Neural cell (in vitro differentiated cells): ENCODE measurements at regions not wholly inside any gene's neighbourhood (a gene's known extent, or its start where the extent isn't known, plus 50 kb on each side); places are given as distances from the start of the nearest gene placed in this dataset.

ENCODE experiments used
- H2AFZ ChIP-seq: fragments of 200-600, 300-800 bp; sonication (generic), shearing (Covaris generic); 2 replicates; pipeline ENCODE4 v1.6.0; 2014; ENCODE audit warnings: low read depth, mild to moderate bottlenecking, antibody characterized with exemption, low read length, moderate library complexity
- H3F3A ChIP-seq: fragments of 200-600 bp; shearing (Covaris generic); 2 replicates; pipeline ENCODE4 v1.6.1; 2016; ENCODE audit warnings: mild to moderate bottlenecking, moderate library complexity, mixed read lengths, antibody characterized with exemption, low read length; ENCODE audit not compliant: insufficient read depth, poor library complexity, severe bottlenecking
- H3K27ac ChIP-seq: fragments of 200-600, 300-800 bp; sonication (generic), shearing (Covaris generic); 2 replicates; pipeline ENCODE4 v1.5.1; 2014; ENCODE audit warnings: mild to moderate bottlenecking, low read length, moderate library complexity
- H3K27me3 ChIP-seq: fragments of 300-800, 200-600 bp; sonication (generic), shearing (Covaris generic); 2 replicates; pipeline ENCODE4 v1.6.0; 2014; ENCODE audit warnings: mild to moderate bottlenecking, low read depth, low read length, moderate library complexity; ENCODE audit not compliant: insufficient read depth
- H3K36me3 ChIP-seq: fragments of 300-800, 200-600 bp; sonication (generic), shearing (Covaris generic); 2 replicates; pipeline ENCODE4 v1.5.1; 2014; ENCODE audit warnings: mild to moderate bottlenecking, antibody characterized with exemption, low read length, moderate library complexity; ENCODE audit not compliant: insufficient read depth
- H3K4me2 ChIP-seq: fragments of 300-800, 200-600 bp; sonication (generic), shearing (Covaris generic); 2 replicates; pipeline ENCODE4 v1.6.0; 2014; ENCODE audit warnings: mild to moderate bottlenecking, low read length
- H3K4me3 ChIP-seq: fragments of 300-800, 200-600 bp; sonication (generic), shearing (Covaris generic); 2 replicates; pipeline ENCODE4 v1.5.1; 2014; ENCODE audit warnings: mild to moderate bottlenecking, low read length, moderate library complexity
- H3K79me2 ChIP-seq: fragments of 200-600 bp; shearing (Covaris generic); replicated peaks from 2 replicates; pipeline ENCODE4 v1.6.0; 2014; ENCODE audit warnings: mild to moderate bottlenecking, low read length, moderate library complexity; ENCODE audit not compliant: insufficient read depth
- H3K9ac ChIP-seq: fragments of 300-800, 200-600 bp; sonication (generic), shearing (Covaris generic); 2 replicates; pipeline ENCODE4 v1.6.1; 2016; ENCODE audit warnings: mild to moderate bottlenecking, low read length, mixed read lengths
- H3K9me2 ChIP-seq: fragments of 200-600 bp; shearing (Covaris generic); 2 replicates; pipeline ENCODE4 v1.6.1; 2016; ENCODE audit warnings: mild to moderate bottlenecking, low read length, mixed read lengths; ENCODE audit not compliant: insufficient read depth
- H3K9me3 ChIP-seq: fragments of 200-600, 300-800 bp; sonication (generic), shearing (Covaris generic); 2 replicates; pipeline ENCODE4 v1.6.1; 2016; ENCODE audit warnings: mild to moderate bottlenecking, mixed run types, low read length, moderate library complexity, mixed read lengths
- H4K20me1 ChIP-seq: fragments of 200-600 bp; shearing (Covaris generic); 2 replicates; pipeline ENCODE4 v1.6.1; 2016; ENCODE audit warnings: mild to moderate bottlenecking, mixed run types; ENCODE audit not compliant: insufficient read depth
- EP300 ChIP-seq: fragments of 450-650 bp; conservative IDR thresholded peaks from 2 replicates; pipeline ENCODE4 v1.6.1; 2014; ENCODE audit warnings: antibody characterized with exemption, mild to moderate bottlenecking, moderate library complexity; ENCODE audit not compliant: poor library complexity, severe bottlenecking
- EZH2 ChIP-seq: fragments of 200-600, 300-800 bp; shearing (Covaris generic), sonication (generic); IDR thresholded peaks from 2 replicates; pipeline ENCODE4 v1.6.1; 2014; ENCODE audit warnings: antibody characterized with exemption, low read length, borderline replicate concordance, mild to moderate bottlenecking; ENCODE audit not compliant: insufficient read depth, poor library complexity, severe bottlenecking
- MXI1 ChIP-seq: fragments of 450-650 bp; conservative IDR thresholded peaks from 2 replicates; pipeline ENCODE4 v1.6.1; 2014; ENCODE audit warnings: antibody characterized with exemption, mild to moderate bottlenecking; ENCODE audit not compliant: poor library complexity, severe bottlenecking
- POLR2AphosphoS5 ChIP-seq: IDR thresholded peaks from 2 replicates; pipeline ENCODE4 v1.6.1; 2012
- RAD21 ChIP-seq: fragments of 450-650 bp; conservative IDR thresholded peaks from 2 replicates; pipeline ENCODE4 v1.6.1; 2014; ENCODE audit warnings: antibody characterized with exemption, mild to moderate bottlenecking, moderate library complexity
- SMC3 ChIP-seq: fragments of 450-650 bp; conservative IDR thresholded peaks from 2 replicates; pipeline ENCODE4 v1.6.1; 2014; ENCODE audit warnings: antibody characterized with exemption, mild to moderate bottlenecking, moderate library complexity; ENCODE audit not compliant: poor library complexity
- TAF1 ChIP-seq: IDR thresholded peaks from 2 replicates; pipeline ENCODE4 v1.6.1; 2012; ENCODE audit warnings: low read depth
- TF ChIP-seq, protein P1 (sequence below): fragments of 450-650 bp; IDR thresholded peaks from 2 replicates; pipeline ENCODE4 v1.5.1; 2014; ENCODE audit warnings: antibody characterized with exemption, mild to moderate bottlenecking, moderate library complexity; ENCODE audit not compliant: poor library complexity, severe bottlenecking
- TF ChIP-seq, protein P2 (sequence below): IDR thresholded peaks from 2 replicates; pipeline ENCODE4 v1.6.1; 2012; ENCODE audit warnings: borderline replicate concordance

DNA sequence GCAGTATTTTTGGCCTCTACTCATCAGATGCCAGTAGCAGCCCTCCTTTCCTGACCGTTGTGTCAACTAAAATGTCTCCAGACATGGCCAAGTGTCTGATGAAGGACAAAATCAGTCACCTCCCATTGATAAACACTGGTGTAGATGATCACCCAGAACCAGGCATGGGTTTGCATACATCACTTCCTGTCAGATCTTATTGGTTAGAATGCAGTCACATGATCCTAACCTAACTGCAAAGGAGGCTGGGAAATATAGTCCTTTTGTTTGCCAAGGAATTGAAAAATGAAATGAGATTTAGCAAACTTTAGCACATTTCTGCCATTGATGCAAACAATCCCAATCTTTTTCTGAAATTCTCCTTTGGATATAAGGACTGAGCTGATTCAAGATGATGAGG, 141.4 kb downstream of the BUB3 start (continued):
- TF ChIP-seq, protein P1, sequence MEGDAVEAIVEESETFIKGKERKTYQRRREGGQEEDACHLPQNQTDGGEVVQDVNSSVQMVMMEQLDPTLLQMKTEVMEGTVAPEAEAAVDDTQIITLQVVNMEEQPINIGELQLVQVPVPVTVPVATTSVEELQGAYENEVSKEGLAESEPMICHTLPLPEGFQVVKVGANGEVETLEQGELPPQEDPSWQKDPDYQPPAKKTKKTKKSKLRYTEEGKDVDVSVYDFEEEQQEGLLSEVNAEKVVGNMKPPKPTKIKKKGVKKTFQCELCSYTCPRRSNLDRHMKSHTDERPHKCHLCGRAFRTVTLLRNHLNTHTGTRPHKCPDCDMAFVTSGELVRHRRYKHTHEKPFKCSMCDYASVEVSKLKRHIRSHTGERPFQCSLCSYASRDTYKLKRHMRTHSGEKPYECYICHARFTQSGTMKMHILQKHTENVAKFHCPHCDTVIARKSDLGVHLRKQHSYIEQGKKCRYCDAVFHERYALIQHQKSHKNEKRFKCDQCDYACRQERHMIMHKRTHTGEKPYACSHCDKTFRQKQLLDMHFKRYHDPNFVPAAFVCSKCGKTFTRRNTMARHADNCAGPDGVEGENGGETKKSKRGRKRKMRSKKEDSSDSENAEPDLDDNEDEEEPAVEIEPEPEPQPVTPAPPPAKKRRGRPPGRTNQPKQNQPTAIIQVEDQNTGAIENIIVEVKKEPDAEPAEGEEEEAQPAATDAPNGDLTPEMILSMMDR = no peak

DNA sequence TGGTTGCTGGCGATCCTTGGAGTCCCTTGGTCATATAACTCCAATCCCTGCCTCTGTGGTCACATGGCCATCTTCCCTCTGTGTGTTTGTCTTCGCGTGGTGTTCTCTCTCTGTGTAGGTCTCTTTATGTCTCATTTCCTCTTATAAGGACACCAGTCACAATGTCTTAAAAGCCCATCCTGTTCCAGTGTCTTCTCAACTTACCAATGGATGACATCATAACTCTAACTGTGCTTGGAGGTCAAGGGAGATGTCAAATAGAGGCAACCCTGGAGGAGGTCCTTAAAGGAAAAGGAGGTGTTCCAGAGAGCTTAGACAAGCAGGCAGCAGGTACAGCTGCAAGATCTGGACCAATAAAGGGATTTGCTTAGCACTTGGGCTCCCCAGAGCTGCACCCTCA, 143.0 kb downstream of the BUB3 start:
- Histone ChIP-seq H3F3A (no peaks in the 10 kb centered on the region), H3K4me3 (no peak overlapping the region), H3K27ac (no peak overlapping the region), H3K27me3 (no peaks in the 10 kb centered on the region), H4K20me1 (no peaks in the 10 kb centered on the region), H2AFZ (no peak overlapping the region), H3K4me2 (no peak overlapping the region), H3K9ac (no peak overlapping the region), H3K9me3 (no peaks in the 10 kb centered on the region), H3K36me3 (no peaks in the 10 kb centered on the region), H3K79me2 (no peaks in the 10 kb centered on the region), H3K9me2 (no peaks in the 10 kb centered on the region)
- TF ChIP-seq, protein P2, sequence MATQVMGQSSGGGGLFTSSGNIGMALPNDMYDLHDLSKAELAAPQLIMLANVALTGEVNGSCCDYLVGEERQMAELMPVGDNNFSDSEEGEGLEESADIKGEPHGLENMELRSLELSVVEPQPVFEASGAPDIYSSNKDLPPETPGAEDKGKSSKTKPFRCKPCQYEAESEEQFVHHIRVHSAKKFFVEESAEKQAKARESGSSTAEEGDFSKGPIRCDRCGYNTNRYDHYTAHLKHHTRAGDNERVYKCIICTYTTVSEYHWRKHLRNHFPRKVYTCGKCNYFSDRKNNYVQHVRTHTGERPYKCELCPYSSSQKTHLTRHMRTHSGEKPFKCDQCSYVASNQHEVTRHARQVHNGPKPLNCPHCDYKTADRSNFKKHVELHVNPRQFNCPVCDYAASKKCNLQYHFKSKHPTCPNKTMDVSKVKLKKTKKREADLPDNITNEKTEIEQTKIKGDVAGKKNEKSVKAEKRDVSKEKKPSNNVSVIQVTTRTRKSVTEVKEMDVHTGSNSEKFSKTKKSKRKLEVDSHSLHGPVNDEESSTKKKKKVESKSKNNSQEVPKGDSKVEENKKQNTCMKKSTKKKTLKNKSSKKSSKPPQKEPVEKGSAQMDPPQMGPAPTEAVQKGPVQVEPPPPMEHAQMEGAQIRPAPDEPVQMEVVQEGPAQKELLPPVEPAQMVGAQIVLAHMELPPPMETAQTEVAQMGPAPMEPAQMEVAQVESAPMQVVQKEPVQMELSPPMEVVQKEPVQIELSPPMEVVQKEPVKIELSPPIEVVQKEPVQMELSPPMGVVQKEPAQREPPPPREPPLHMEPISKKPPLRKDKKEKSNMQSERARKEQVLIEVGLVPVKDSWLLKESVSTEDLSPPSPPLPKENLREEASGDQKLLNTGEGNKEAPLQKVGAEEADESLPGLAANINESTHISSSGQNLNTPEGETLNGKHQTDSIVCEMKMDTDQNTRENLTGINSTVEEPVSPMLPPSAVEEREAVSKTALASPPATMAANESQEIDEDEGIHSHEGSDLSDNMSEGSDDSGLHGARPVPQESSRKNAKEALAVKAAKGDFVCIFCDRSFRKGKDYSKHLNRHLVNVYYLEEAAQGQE = no peak
- TF ChIP-seq MXI1 (no peak), POLR2AphosphoS5 (no peak), TAF1 (no peak), SMC3 (no peak), RAD21 (no peak), EZH2 (no peak), EP300 (no peak)
- TF ChIP-seq, protein P1 = no peak

DNA sequence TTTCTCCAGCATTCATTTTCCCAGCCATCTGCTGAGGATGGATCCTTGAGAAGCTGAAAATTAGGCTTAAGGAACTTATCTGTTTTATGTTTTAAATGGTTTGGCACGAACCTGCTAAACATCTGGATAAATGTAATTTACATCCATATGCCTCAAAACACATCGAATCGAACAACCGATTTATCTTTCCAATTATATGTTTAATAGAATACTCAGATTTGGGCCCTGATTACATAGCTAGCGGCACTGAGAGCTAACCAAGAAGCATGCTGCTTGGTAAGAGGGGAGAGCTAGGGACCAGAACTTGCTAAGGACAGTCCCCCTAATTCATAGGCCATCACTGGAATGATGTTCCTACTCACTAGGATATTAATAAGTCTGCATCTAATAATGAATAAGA, 144.4 kb downstream of the BUB3 start:
- Histone ChIP-seq H2AFZ (no peak overlapping the region), H3K4me2 (no peak overlapping the region), H3K79me2 (no peaks in the 10 kb centered on the region), H3K9me3 (no peaks in the 10 kb centered on the region), H3K9me2 (no peaks in the 10 kb centered on the region), H3K36me3 (no peaks in the 10 kb centered on the region), H3K4me3 (no peak overlapping the region), H3F3A (no peaks in the 10 kb centered on the region), H4K20me1 (no peaks in the 10 kb centered on the region), H3K27ac (no peak overlapping the region), H3K9ac (no peak overlapping the region), H3K27me3 (no peaks in the 10 kb centered on the region)
- TF ChIP-seq RAD21 (no peak), EP300 (no peak), POLR2AphosphoS5 (no peak)
- TF ChIP-seq, protein P1 = no peak
- TF ChIP-seq, protein P2 = no peak
